ENCODE measurements at regions not wholly inside any gene's neighbourhood (a gene's known extent, or its start where the extent isn't known, plus 50 kb on each side); places are given as distances from the start of the nearest gene placed in this dataset.

- Histone ChIP-seq H3K4me2 (ENCODE audit: unreplicated experiment) (no peak overlapping the region), H3K9me2 (ENCODE audit: insufficient read depth) (no peaks in the 10 kb centered on the region), H3K9me3 (ENCODE audit: low read depth) (no peaks in the 10 kb centered on the region), H3K4me3 (no peak overlapping the region), H3K36me3 (ENCODE audit: low read depth) (no peaks in the 10 kb centered on the region), H3K4me1 (ENCODE audit: insufficient read depth) (peaks cover 9% of the 10 kb centered on the region), H3K79me2 (ENCODE audit: insufficient read depth) (no peaks in the 10 kb centered on the region), H3K9ac (no peak overlapping the region), H3K27me3 (replicated peaks; ENCODE audit: insufficient read depth) (no peaks in the 10 kb centered on the region), H3F3A (ENCODE audit: insufficient read depth) (peaks cover 5% of the 10 kb centered on the region; the same call in 1 of the 2 replicates), H3K27ac (no peak overlapping the region), H2AFZ (no peak overlapping the region), H4K20me1 (ENCODE audit: insufficient read depth) (no peaks in the 10 kb centered on the region)
- 41 to 43% methylated on average over 5 of the region's 5 CpGs for WGBS, 2 experiments (ENCODE audit: low coverage in 1 of 2, low lambda C conversion rate in 2 of 2, missing lambda C conversion rate in 2 of 2)
- TF ChIP-seq EZH2phosphoT487 (IDR thresholded peaks at IDR 0.05; ENCODE audit: insufficient read depth, low read depth) (no peak), EZH2 (IDR thresholded peaks at IDR 0.05; ENCODE audit: insufficient read depth, poor library complexity, severe bottlenecking) (no peak)
- in situ Hi-C loops (cut with MboI), result no loop called here
- DNase-seq, result peak; percentile 40
Measured at GRCh38 chr2:138415985-138416384, 85.6 kb upstream of the SPOPL start.

GRCh38 chr2:138418453-138418852, 83.1 kb upstream of the SPOPL start:
- in situ Hi-C loops (cut with MboI), result no loop called here
- no peak overlapping the region for H3K4me3 ChIP-seq
- TF ChIP-seq EZH2phosphoT487 (IDR thresholded peaks at IDR 0.05; ENCODE audit: insufficient read depth, low read depth) (no peak), EZH2 (IDR thresholded peaks at IDR 0.05; ENCODE audit: insufficient read depth, poor library complexity, severe bottlenecking) (no peak)

GRCh38 chr2:138421315-138421970, 80.1 kb upstream of the SPOPL start:
- Histone ChIP-seq H4K20me1 (ENCODE audit: insufficient read depth) (no peaks in the 10 kb centered on the region), H3K79me2 (ENCODE audit: insufficient read depth) (no peaks in the 10 kb centered on the region), H3K9me3 (ENCODE audit: low read depth) (no peaks in the 10 kb centered on the region), H3K36me3 (ENCODE audit: low read depth) (no peaks in the 10 kb centered on the region), H3K27ac (peak overlapping the region; percentile 28), H3K4me3 (no peak overlapping the region), H3F3A (ENCODE audit: insufficient read depth) (peaks cover 14% of the 10 kb centered on the region; the same call in 1 of the 2 replicates), H2AFZ (no peak overlapping the region), H3K9me2 (ENCODE audit: insufficient read depth) (no peaks in the 10 kb centered on the region), H3K27me3 (replicated peaks; ENCODE audit: insufficient read depth) (no peaks in the 10 kb centered on the region), H3K4me2 (ENCODE audit: unreplicated experiment) (peak overlapping the region; percentile 56), H3K4me1 (ENCODE audit: insufficient read depth) (peaks cover 19% of the 10 kb centered on the region), H3K9ac (no peak overlapping the region)
- TF ChIP-seq EZH2 (IDR thresholded peaks at IDR 0.05; ENCODE audit: insufficient read depth, poor library complexity, severe bottlenecking), result no peak
- no peak for TF ChIP-seq EZH2phosphoT487 (IDR thresholded peaks at IDR 0.05; ENCODE audit: insufficient read depth, low read depth)
- WGBS, 2 experiments (ENCODE audit: low coverage in 1 of 2, low lambda C conversion rate in 2 of 2, missing lambda C conversion rate in 2 of 2), result 57 to 64% methylated on average over 3 of the region's 3 CpGs
- in situ Hi-C loops (cut with MboI), result no loop called here
- DNase-seq, result peak; percentile 53

More at GRCh38 chr2:138418453-138418852, 83.1 kb upstream of the SPOPL start:
- DNase-seq, result no peak
- H3K79me2 ChIP-seq (ENCODE audit: insufficient read depth), result no peaks in the 10 kb centered on the region
- no peak overlapping the region for H2AFZ ChIP-seq
- H3K9me2 ChIP-seq (ENCODE audit: insufficient read depth), result no peaks in the 10 kb centered on the region
- H3K27me3 ChIP-seq (replicated peaks; ENCODE audit: insufficient read depth), result no peaks in the 10 kb centered on the region
- no peaks in the 10 kb centered on the region for H4K20me1 ChIP-seq (ENCODE audit: insufficient read depth)
- H3K9ac ChIP-seq, result no peak overlapping the region
- H3K27ac ChIP-seq, result no peak overlapping the region
- H3K4me2 ChIP-seq (ENCODE audit: unreplicated experiment), result no peak overlapping the region
- peaks cover 14% of the 10 kb centered on the region; the same call in 1 of the 2 replicates for H3F3A ChIP-seq (ENCODE audit: insufficient read depth)
- H3K36me3 ChIP-seq (ENCODE audit: low read depth), result no peaks in the 10 kb centered on the region
- peaks cover 26% of the 10 kb centered on the region for H3K4me1 ChIP-seq (ENCODE audit: insufficient read depth)
- no peaks in the 10 kb centered on the region for H3K9me3 ChIP-seq (ENCODE audit: low read depth)
- WGBS, 2 experiments (ENCODE audit: low coverage in 1 of 2, low lambda C conversion rate in 2 of 2, missing lambda C conversion rate in 2 of 2), result 83 to 95% methylated on average over 2 of the region's 2 CpGs

GRCh38 chr2:138421971-138422335, 79.6 kb upstream of the SPOPL start:
- Histone ChIP-seq H3K9me3 (ENCODE audit: low read depth) (no peaks in the 10 kb centered on the region), H3K79me2 (ENCODE audit: insufficient read depth) (no peaks in the 10 kb centered on the region), H4K20me1 (ENCODE audit: insufficient read depth) (no peaks in the 10 kb centered on the region), H3K36me3 (ENCODE audit: low read depth) (no peaks in the 10 kb centered on the region), H3K4me2 (ENCODE audit: unreplicated experiment) (peak overlapping the region; percentile 56), H3K27ac (peak overlapping the region; percentile 28), H3K9ac (no peak overlapping the region), H3K27me3 (replicated peaks; ENCODE audit: insufficient read depth) (no peaks in the 10 kb centered on the region), H3K4me3 (no peak overlapping the region), H2AFZ (no peak overlapping the region), H3F3A (ENCODE audit: insufficient read depth) (peaks cover 14% of the 10 kb centered on the region; the same call in 1 of the 2 replicates), H3K9me2 (ENCODE audit: insufficient read depth) (no peaks in the 10 kb centered on the region), H3K4me1 (ENCODE audit: insufficient read depth) (peaks cover 19% of the 10 kb centered on the region)
- DNase-seq, result peak; percentile 82
- TF ChIP-seq EZH2 (IDR thresholded peaks at IDR 0.05; ENCODE audit: insufficient read depth, poor library complexity, severe bottlenecking), result no peak
- no peak for TF ChIP-seq EZH2phosphoT487 (IDR thresholded peaks at IDR 0.05; ENCODE audit: insufficient read depth, low read depth)
- in situ Hi-C loops (cut with MboI), result no loop called here

Measured in GM23248 (cell line).